ENCODE measurements at regions not wholly inside any gene's neighbourhood (a gene's known extent, or its start where the extent isn't known, plus 50 kb on each side); places are given as distances from the start of the nearest gene placed in this dataset.

GRCh38 chr7:130960208-130960988 lies 226.4 kb upstream of the KLF14 start:
- no peaks in the 10 kb centered on the region for H3K9me3 ChIP-seq (replicated peaks)
- no peaks in the 10 kb centered on the region for H3K36me3 ChIP-seq
- no peaks in the 10 kb centered on the region for H3K4me1 ChIP-seq
- DNase-seq = peak in 1 of 2 experiments; percentile 18
- H3K27me3 ChIP-seq = no peaks in the 10 kb centered on the region
- peak overlapping the region; percentile 11; the same call in 1 of the 2 replicates for H3K27ac ChIP-seq
- peak overlapping the region; percentile 36 for H3K4me3 ChIP-seq

- H3K4me1 ChIP-seq = no peaks in the 10 kb centered on the region
- H3K4me3 ChIP-seq = peak overlapping the region; percentile 36
- H3K36me3 ChIP-seq = no peaks in the 10 kb centered on the region
- H3K9me3 ChIP-seq (replicated peaks) = no peaks in the 10 kb centered on the region
- H3K27ac ChIP-seq = no peak overlapping the region
- peak in 1 of 2 experiments; percentile 24 for DNase-seq
- H3K27me3 ChIP-seq = no peaks in the 10 kb centered on the region
Measured at GRCh38 chr7:130961128-130961601, 227.2 kb upstream of the KLF14 start.

DNA sequence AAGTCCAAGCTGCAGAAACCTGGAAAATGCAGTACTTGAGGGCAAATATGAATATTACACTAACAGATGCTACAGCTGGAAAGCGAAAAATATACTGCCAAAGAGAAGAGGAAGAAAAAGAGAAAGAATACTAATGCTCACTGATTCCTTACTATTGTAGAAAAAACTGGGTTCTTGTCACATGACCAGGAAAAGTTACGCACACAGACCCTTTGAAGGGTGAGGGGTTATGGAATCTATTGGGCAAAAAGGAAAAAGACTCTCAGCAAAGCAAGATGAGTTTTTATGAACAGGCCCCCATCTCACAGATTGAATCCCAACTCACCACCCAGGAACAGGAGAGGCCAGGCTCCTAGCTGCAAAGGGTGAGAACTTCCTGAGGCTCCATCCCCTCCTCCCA lies 228.1 kb upstream of the KLF14 start:
- Histone ChIP-seq H3K27ac (no peak overlapping the region), H3K27me3 (no peaks in the 10 kb centered on the region), H3K4me3 (no peak overlapping the region), H3K36me3 (no peaks in the 10 kb centered on the region), H3K9me3 (replicated peaks) (no peaks in the 10 kb centered on the region), H3K4me1 (no peaks in the 10 kb centered on the region)
- no peak for DNase-seq

DNA sequence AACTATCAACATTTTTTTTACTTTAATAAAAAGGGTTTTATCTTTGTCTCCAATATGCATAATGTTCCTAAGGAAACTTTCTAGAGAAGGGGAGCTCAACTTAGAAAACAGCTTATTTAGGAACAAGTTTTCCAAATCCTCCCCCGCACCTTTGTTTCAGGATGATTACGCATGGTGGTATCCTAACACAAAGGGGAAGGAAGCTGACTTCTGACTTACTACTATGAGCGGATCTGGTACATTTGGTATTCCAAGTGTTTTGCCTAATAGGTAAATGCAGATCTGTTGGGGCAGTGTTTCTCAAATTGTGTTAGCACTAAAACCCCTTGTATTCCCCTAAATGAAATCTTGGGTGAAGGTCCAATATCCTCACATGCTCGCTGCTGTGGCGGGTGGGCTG lies 229.3 kb upstream of the KLF14 start:
- Histone ChIP-seq H3K27ac (no peak overlapping the region), H3K4me1 (no peaks in the 10 kb centered on the region), H3K9me3 (replicated peaks) (no peaks in the 10 kb centered on the region), H3K36me3 (no peaks in the 10 kb centered on the region), H3K27me3 (no peaks in the 10 kb centered on the region), H3K4me3 (no peak overlapping the region)
- DNase-seq = no peak

- Histone ChIP-seq H3K4me3 (no peak overlapping the region), H3K36me3 (no peaks in the 10 kb centered on the region), H3K27me3 (no peaks in the 10 kb centered on the region), H3K4me1 (no peaks in the 10 kb centered on the region), H3K9me3 (replicated peaks) (no peaks in the 10 kb centered on the region), H3K27ac (no peak overlapping the region)
- DNase-seq = no peak
Measured at GRCh38 chr7:130965515-130965914, 231.5 kb upstream of the KLF14 start.

GRCh38 chr7:130966246-130967009 lies 232.4 kb upstream of the KLF14 start:
- Histone ChIP-seq H3K36me3 (no peaks in the 10 kb centered on the region), H3K4me3 (no peak overlapping the region), H3K4me1 (no peaks in the 10 kb centered on the region), H3K27ac (no peak overlapping the region), H3K9me3 (replicated peaks) (no peaks in the 10 kb centered on the region), H3K27me3 (no peaks in the 10 kb centered on the region)
- DNase-seq = no peak

GRCh38 chr7:130970196-130970595 lies 236.2 kb upstream of the KLF14 start:
- DNase-seq = no peak
- Histone ChIP-seq H3K9me3 (replicated peaks) (no peaks in the 10 kb centered on the region), H3K4me1 (no peaks in the 10 kb centered on the region), H3K4me3 (no peak overlapping the region), H3K36me3 (peaks cover 2% of the 10 kb centered on the region; the same call in 1 of the 2 replicates), H3K27ac (no peak overlapping the region), H3K27me3 (no peaks in the 10 kb centered on the region)

DNA sequence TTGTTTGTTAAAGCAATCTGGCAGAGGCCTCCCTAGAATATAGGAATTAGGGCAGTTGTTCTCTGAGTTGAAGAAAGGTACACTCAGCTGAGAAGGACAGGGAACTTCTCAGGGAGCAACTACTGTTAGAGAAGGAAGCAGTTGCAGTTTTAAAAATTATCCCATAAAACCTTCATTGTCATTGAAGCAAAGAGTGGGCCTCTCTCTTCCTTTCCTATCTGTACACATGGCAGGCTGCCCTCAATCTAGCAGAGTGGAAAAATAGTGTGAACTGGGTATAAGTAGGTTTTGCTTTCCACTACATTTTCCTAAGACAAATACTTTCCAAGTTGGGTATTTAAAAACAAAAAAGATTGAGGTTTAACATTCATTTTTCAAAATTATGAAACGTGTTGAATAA lies 236.7 kb upstream of the KLF14 start:
- no peaks in the 10 kb centered on the region for H3K4me1 ChIP-seq
- no peaks in the 10 kb centered on the region for H3K27me3 ChIP-seq
- no peak for DNase-seq
- H3K4me3 ChIP-seq = no peak overlapping the region
- H3K9me3 ChIP-seq (replicated peaks) = no peaks in the 10 kb centered on the region
- peaks cover 2% of the 10 kb centered on the region; the same call in 1 of the 2 replicates for H3K36me3 ChIP-seq
- H3K27ac ChIP-seq = no peak overlapping the region

- Histone ChIP-seq H3K27me3 (no peaks in the 10 kb centered on the region), H3K4me1 (no peaks in the 10 kb centered on the region), H3K36me3 (peaks cover 2% of the 10 kb centered on the region; the same call in 1 of the 2 replicates), H3K27ac (no peak overlapping the region), H3K9me3 (replicated peaks) (no peaks in the 10 kb centered on the region), H3K4me3 (no peak overlapping the region)
- no peak for DNase-seq
Measured at GRCh38 chr7:130971297-130971696, 237.3 kb upstream of the KLF14 start.

GRCh38 chr7:130972201-130972600 lies 238.2 kb upstream of the KLF14 start:
- H3K27me3 ChIP-seq = no peaks in the 10 kb centered on the region
- H3K9me3 ChIP-seq (replicated peaks) = no peaks in the 10 kb centered on the region
- peaks cover 2% of the 10 kb centered on the region; the same call in 1 of the 2 replicates for H3K36me3 ChIP-seq
- no peak overlapping the region for H3K4me3 ChIP-seq
- no peak for DNase-seq
- no peak overlapping the region for H3K27ac ChIP-seq
- no peaks in the 10 kb centered on the region for H3K4me1 ChIP-seq

DNA sequence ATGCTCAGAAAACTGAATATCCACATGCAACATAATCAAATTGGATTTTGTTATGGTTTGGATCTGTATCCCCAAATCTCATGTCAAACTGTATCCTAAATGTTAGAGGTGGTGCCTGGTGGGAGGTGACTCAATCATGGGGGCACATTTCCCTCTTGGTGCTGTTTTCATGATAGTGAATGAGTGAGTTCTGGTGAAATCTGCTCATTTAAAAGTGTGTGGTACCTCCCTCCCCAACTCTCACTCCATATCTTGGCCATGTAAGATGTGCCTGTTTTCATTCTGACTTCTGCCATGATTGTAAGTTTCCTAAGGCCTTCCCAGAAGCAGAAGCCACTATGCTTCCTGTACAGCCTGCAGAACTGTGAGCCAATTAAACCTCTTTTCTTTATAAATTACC lies 239.6 kb upstream of the KLF14 start:
- H3K4me3 ChIP-seq = no peak overlapping the region
- no peaks in the 10 kb centered on the region for H3K9me3 ChIP-seq (replicated peaks)
- H3K27me3 ChIP-seq = no peaks in the 10 kb centered on the region
- DNase-seq = no peak
- no peak overlapping the region for H3K27ac ChIP-seq
- H3K4me1 ChIP-seq = no peaks in the 10 kb centered on the region
- H3K36me3 ChIP-seq = peaks cover 2% of the 10 kb centered on the region; the same call in 1 of the 2 replicates

DNA sequence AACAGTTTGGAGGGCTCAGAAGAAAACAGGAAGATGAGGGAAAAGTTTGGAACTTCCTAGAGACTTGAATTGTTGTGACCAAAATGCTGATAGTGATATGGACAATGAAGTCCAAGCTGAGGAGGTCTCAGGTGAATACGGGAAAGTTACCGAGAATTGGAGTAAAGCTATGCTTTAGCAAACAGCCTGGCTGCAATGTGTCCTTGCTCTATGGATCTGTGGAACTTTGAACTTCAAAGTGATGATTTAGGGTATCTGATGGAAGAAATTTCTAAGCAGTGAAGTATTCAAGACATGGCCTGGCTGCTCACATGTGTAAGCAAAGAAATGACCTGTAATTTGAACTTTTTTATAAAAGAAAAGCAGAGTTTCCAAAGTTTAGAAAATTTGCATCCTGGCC lies 240.2 kb upstream of the KLF14 start:
- Histone ChIP-seq H3K36me3 (peaks cover 2% of the 10 kb centered on the region; the same call in 1 of the 2 replicates), H3K27ac (no peak overlapping the region), H3K4me1 (no peaks in the 10 kb centered on the region), H3K27me3 (no peaks in the 10 kb centered on the region), H3K4me3 (no peak overlapping the region), H3K9me3 (replicated peaks) (no peaks in the 10 kb centered on the region)
- no peak for DNase-seq

DNA sequence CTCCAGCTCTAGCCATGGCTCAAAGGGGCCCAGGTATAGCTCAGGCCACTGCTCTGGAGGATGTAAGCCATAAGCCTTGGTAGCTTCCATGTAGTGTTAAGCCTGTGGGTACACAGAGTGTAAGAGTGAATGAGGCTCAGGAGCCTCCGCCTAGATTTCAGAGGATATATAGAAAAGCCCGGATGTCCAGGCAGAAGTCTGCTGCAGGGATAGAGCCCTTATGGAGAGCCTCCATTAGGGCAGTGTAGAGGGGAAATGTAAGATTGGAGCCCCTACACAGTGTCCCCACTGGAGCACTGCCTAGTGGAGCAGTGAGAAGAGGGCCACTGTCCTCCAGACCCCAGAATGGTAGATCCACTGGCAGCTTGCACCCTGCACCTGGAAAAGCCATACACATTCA lies 240.8 kb upstream of the KLF14 start:
- Histone ChIP-seq H3K4me1 (no peaks in the 10 kb centered on the region), H3K9me3 (replicated peaks) (no peaks in the 10 kb centered on the region)

DNA sequence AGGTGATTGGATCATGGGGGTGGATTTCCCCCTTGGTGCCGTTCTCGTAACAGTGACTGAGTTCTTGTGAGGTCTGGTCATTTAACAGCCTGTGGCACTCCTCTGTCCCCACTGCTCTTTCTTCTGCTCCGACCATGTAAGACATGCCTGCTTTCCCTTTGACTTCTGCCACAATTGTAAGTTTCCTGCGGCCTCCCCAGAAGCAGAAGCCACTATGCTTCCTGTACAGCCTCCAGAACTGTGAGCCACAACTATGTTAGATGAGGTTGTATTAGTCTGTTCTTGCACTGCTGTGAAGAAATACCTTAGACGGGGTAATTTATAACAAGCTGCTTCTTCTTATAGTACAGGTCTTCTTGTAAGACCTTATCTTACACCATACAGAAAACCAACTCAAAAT lies 241.7 kb upstream of the KLF14 start:
- H3K27ac ChIP-seq = no peak overlapping the region
- DNase-seq = no peak
- no peaks in the 10 kb centered on the region for H3K4me1 ChIP-seq
- H3K9me3 ChIP-seq (replicated peaks) = no peaks in the 10 kb centered on the region
- H3K4me3 ChIP-seq = no peak overlapping the region
- no peaks in the 10 kb centered on the region for H3K27me3 ChIP-seq
- H3K36me3 ChIP-seq = peaks cover 2% of the 10 kb centered on the region; the same call in 1 of the 2 replicates

More for the DNA sequence above, 240.8 kb upstream of the KLF14 start:
- Histone ChIP-seq H3K36me3 (peaks cover 2% of the 10 kb centered on the region; the same call in 1 of the 2 replicates), H3K27ac (no peak overlapping the region), H3K4me3 (no peak overlapping the region), H3K27me3 (no peaks in the 10 kb centered on the region)
- DNase-seq = no peak

DNA sequence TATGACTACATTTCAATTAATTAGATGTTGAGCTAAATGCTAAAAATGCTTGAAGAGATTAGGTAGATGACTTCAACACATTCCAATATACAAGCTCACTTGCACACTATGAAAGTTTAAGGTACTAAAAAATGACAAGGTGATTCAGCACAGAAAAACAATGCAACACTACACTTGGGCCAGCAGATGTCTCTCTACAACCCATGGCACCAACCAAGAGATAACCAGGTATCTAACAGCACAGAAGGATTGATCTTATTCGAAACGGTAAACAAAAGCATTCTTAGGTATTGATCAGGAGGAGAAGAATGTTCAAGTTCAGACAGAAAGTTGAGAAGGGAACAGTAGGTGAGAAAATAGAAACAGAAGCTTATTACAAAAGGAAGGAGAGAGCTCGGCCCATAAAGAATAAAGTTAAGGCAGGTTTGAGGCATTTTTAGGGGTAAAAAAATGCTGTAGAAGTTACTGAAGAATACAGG lies 248.2 kb upstream of the KLF14 start:
- Histone ChIP-seq H3K27ac (no peak overlapping the region), H3K36me3 (no peaks in the 10 kb centered on the region), H3K4me3 (no peak overlapping the region), H3K27me3 (no peaks in the 10 kb centered on the region), H3K4me1 (no peaks in the 10 kb centered on the region), H3K9me3 (replicated peaks) (no peaks in the 10 kb centered on the region)
- peak in 1 of 2 experiments; percentile 53 for DNase-seq

All from SJCRH30 (cell line).